GM12874 (cell line): ENCODE measurements at regions not wholly inside any gene's neighbourhood (a gene's known extent, or its start where the extent isn't known, plus 50 kb on each side); places are given as distances from the start of the nearest gene placed in this dataset.

Experiments
- CTCF ChIP-seq: IDR thresholded peaks from 2 replicates; pipeline ENCODE4 v1.5.1; 2011; ENCODE audit warnings: low read depth, mild to moderate bottlenecking, control low read depth, low read length, moderate library complexity; ENCODE audit not compliant: insufficient read depth

DNA sequence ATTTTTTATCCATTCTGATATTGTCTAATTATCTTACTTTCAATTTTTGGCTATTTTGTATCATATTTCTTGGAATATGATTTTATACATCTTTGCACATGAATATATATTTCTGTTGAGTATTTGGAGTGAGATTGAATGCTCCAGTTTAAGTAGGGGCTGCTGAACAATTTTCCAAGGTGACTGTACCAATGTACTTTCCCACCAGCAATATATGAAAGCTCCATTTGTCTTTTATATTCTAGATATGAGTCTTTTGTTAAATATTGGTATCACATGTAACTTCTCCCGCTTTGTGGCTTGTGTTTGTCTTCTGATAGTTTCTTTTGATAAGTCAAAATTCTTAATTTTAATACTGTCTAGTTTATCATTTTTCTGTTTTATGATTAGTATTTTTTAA, 144.6 kb upstream of the MDFIC start:
- no peak for TF ChIP-seq CTCF

DNA sequence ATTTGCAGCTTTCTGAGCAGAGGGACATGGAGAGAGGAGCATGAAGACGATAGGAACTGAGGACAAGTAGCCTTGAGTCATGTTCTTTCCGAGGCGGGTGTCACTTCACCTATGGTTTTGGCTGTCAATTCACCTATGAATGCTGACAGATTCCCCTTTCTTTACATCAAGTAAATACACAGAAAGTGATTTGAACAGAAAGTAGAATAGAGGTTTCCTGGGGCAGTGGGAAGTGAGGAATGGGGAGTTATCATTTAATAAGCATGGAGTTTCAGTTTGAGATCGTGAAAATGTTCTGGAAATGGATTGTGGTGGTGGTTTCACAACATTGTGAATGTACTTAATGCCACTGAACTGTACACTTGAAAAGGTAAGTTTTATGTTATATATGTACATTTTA, 138.4 kb upstream of the MDFIC start:
- no peak for TF ChIP-seq CTCF

DNA sequence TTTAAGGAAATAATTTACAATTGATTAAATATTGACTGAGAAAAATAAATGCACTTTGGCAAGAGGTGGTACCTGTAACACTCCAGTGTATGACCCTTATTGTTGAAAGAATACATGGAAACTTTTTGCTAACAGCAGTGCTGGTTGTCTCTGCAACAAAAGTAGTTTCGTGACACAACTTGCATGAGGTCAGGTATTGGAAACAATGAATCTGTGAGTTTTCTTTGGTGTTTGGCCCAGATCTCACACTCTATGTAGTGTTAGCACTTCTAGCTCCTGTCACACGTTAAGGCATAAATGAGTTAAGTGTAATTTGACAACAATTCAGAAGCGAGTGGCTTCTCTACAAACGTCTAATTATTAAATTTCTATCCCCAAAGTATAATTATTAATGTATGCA, 137.7 kb upstream of the MDFIC start:
- TF ChIP-seq CTCF = no peak

GRCh38 chr7:114784746-114785145, 137.1 kb upstream of the MDFIC start:
- TF ChIP-seq CTCF = no peak

DNA sequence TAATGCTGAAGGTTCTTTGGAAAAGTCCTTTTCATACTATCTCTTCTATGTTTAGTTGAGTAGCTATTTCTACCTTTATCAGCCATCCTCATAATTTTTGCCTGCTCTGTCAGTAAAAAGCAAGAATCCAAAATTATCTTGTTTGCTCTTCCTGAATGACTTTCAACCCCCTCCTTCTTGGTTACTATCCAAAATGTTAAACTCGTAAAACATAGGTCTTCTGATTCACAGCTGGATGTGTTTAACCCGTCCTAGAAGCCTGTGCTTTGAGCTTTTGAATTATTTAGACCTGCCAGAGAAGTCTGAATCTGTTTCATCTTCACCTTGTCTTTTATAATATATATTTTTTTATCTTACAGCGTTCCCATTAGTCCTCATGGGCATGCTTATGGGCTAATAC, 136.4 kb upstream of the MDFIC start:
- no peak for TF ChIP-seq CTCF

DNA sequence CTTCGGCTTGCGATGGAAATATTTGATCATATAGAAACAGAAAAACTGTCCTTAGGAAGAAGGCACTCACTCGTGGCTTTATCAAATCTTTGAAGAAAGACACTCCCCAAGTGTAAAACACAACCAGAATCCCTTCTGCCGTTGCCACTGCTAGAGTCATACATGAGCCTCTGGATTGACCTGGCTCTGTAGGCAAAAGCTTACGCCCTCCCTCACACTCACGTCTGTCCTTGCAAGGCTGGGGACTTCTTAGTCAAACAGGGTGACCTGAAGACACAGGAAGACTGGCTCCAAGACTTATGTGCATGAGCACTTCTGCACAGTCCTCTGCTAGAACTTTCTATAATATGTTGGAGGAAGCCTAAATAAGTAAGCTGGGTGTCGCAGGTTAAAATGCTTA, 135.4 kb upstream of the MDFIC start:
- no peak for TF ChIP-seq CTCF

DNA sequence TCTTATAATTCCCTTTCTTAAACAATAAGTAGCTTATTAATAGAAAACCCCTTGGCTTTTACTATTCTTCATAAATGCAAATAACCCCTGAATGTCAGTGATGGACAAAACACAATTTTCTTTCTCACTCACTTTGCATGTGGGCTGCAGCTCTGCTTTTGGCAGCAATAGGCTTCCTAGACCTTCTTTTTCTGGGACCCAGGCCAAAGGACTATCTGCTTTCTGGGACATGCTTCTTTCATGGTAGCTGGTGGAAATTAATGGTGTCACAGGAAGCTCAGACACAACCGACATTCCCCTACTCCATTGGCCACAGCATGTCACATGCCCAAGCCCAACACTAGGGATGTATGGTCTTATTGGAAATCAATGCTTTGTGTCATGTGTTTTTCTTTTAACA, 134.3 kb upstream of the MDFIC start:
- no peak for TF ChIP-seq CTCF

- TF ChIP-seq CTCF = no peak
Measured at GRCh38 chr7:114788706-114789105, 133.2 kb upstream of the MDFIC start.
